Epithelial cell of esophagus (primary cell): ENCODE measurements at regions not wholly inside any gene's neighbourhood (a gene's known extent, or its start where the extent isn't known, plus 50 kb on each side); places are given as distances from the start of the nearest gene placed in this dataset.

Experiments
- DNase-seq: peaks from one replicate; pipeline ENCODE4 v3.0.0; 2010; ENCODE audit warnings: low read depth
- H3K4me3 ChIP-seq: 2 replicates; pipeline ENCODE4 v1.5.1; 2011; ENCODE audit warnings: mild to moderate bottlenecking, low read length, control low read depth
- TF ChIP-seq, protein P1 (sequence below): IDR thresholded peaks from 2 replicates; pipeline ENCODE4 v1.5.1; 2011; ENCODE audit warnings: low read depth, mild to moderate bottlenecking, low read length, control low read depth, inconsistent platforms; ENCODE audit not compliant: insufficient read depth; ENCODE audit errors: missing control alignments

DNA sequence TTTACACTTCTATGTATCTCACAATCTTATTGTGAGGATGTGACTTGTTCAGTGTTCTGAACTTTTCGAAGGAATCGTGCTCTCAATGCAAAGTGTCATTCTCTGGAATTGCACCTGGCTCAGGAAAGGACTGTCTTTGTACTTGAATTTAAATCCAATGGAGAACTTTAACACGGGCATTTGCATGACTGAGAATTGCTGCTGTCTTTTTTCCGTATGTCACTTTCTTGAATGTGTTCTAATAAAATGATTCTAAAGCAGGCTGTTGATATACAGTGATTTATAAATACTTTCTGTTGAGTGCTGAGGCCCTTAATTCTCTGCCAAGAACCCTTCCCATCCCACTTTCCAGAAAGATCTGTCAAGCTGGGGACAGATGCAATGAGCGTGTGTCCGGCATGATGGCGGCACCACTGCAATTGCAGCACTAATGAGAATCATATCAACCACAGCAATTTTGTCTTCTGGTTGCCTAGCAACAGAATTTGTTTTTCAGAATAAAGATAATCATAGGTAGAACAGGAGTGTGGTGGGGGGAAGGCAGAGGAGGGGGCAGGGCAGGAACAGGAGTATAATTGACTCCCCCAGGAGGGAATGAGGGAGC lies 210.6 kb upstream of the UMPS start:
- H3K4me3 ChIP-seq: no peak overlapping the region
- DNase-seq: no peak
- TF ChIP-seq, protein P1, sequence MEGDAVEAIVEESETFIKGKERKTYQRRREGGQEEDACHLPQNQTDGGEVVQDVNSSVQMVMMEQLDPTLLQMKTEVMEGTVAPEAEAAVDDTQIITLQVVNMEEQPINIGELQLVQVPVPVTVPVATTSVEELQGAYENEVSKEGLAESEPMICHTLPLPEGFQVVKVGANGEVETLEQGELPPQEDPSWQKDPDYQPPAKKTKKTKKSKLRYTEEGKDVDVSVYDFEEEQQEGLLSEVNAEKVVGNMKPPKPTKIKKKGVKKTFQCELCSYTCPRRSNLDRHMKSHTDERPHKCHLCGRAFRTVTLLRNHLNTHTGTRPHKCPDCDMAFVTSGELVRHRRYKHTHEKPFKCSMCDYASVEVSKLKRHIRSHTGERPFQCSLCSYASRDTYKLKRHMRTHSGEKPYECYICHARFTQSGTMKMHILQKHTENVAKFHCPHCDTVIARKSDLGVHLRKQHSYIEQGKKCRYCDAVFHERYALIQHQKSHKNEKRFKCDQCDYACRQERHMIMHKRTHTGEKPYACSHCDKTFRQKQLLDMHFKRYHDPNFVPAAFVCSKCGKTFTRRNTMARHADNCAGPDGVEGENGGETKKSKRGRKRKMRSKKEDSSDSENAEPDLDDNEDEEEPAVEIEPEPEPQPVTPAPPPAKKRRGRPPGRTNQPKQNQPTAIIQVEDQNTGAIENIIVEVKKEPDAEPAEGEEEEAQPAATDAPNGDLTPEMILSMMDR: no peak

DNA sequence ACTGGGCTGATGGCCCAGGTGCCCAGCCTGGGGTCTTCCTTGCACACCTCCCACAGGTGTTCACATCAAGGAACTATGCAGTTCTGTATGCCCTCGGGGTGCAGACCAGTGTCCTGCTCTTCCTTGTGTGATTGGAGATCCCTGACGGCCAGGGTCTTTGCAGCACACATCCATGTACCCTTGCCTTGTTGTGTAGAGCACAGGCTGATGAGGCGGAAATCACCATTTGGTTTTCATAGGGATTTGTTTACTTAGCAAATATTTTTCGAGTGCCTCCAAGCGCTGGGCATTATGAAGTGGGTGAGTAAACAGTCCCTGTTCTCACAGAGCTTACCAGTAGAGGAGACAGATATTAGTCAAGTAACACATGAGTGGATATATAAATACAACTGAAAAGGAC lies 209.3 kb upstream of the UMPS start:
- peak; percentile 80 for DNase-seq
- H3K4me3 ChIP-seq: no peak overlapping the region
- TF ChIP-seq, protein P1: no peak

DNA sequence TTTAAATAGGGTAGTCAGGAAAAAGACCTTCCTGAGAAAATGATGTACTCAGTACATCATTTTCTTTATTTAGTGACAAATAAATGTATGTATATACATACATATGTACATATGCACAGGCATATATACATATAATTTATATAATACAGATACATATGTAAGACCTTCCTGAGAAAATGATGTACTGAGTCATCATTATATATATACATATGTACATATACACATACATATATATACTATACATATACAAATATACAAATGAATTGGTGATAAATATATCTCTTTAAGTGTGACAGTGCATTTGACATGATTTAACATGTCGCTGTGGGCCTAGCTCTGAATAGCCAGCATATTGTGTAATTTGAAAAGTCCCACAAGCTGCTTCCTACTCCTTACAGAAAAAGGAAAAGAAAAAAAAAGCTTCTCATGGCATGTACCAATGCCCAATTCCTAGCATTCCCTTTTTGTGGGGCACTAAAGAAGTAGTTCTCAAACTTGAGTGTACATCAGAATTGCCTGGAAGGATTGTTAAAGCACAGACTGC lies 208.1 kb upstream of the UMPS start:
- peak; percentile 82 for DNase-seq
- H3K4me3 ChIP-seq: no peak overlapping the region
- TF ChIP-seq, protein P1: no peak

DNA sequence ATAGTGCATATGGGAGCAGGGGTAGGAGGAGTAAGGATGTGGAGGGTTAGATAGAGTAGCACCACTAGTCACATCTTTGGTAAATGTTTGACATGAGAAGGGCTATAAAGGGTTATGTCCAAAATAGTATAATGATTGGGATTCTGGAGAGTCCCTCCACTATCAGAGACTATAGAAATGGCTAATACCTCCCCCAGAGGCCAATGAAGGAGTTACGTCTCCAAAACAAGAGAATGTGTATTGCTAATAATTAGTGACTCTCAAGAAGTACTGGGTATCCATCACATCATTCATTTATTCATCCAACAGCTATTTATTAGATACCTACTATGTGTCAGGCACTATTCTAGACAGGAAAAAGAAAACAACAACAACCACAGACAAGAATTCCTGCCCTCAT lies 203.7 kb upstream of the UMPS start:
- H3K4me3 ChIP-seq: no peak overlapping the region
- TF ChIP-seq, protein P1: no peak
- no peak for DNase-seq

DNA sequence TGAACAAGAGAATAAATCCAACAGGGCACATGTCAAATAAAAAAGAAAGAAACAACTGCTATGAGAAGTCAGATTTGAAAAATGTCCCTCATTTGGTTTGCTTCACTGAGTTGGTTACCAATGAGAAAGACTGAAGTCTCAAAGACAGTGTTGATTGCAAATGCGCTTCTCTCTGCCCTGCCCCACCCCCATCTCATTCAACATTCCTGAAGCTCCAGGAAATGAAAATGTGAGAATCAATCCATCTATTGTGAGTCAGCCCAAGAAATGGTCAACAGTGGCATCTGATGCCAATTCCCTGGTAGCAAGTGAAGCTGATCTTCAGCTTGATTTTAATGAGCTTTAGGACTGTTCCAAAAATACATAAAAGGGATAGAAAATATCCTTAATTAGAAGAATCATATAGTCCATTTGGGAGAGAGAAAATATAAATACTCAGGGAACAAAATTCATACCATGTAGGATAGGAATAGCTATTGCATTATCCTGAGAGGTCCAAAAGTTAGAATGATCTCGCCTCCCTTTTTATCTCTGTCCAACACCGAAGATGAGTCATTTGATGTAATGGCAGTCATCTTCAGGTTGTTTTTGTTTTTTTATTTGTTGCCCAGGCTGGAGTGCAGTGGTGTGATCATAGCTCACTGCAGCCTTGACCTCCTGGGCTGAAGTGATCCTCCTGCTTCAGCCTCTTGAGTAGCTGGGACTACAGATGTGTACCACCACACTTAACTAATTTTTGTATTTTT lies 200.3 kb upstream of the UMPS start:
- TF ChIP-seq, protein P1: no peak
- DNase-seq: peak; percentile 66
- H3K4me3 ChIP-seq: no peak overlapping the region

DNA sequence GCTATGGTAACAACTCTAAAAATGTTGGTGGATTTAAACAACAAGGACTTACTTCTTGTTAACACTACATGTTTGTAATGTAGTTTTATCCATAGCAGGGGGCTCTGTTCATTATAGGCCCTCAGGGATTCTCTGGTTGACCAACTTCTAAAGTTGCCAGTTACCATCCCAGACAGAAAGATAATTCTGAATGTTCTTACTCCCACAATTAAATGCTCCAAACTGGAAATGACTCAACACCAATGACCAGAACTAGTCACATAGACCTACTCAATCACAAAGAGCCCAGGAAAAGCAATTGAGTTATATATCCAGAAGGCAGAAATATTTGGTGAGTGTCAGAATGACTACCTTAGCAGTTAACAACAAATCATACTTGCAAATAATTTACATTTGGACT lies 199.3 kb upstream of the UMPS start:
- DNase-seq: peak; percentile 15
- H3K4me3 ChIP-seq: no peak overlapping the region
- TF ChIP-seq, protein P1: no peak
